Left cardiac atrium (tissue), 4 donors: ENCODE measurements at regions not wholly inside any gene's neighbourhood (a gene's known extent, or its start where the extent isn't known, plus 50 kb on each side); places are given as distances from the start of the nearest gene placed in this dataset.

Experiments used
- ATAC-seq, 2 donors: fragments of 200-7000 bp; cut with Tn5 transposase; one replicate each; pipeline ENCODE4 v1.9.1; 2020; ENCODE audit warnings: mild to moderate bottlenecking in 2 of 2, moderate library complexity in 2 of 2
- DNase-seq: peaks from one replicate; pipeline ENCODE4 v3.0.0-alpha.2; 2020
- intact Hi-C, 2 donors: fragments of 100-400 bp; cut with DNase I; formaldehyde crosslinking; loops; one replicate each; pipeline versions ENCODE4 v1.14.1 to v1.15.1; 2022 to 2023
- donor health status: DM: no; HTN: yes; CAD: no.
- donor health status: DM: no; HTN: yes; CAD: no; lungs with severe emphysema.
- donor health status: DM: yes; HTN: yes; CAD: no.
- donor health status: Dilated cardiomyopathy.

DNA sequence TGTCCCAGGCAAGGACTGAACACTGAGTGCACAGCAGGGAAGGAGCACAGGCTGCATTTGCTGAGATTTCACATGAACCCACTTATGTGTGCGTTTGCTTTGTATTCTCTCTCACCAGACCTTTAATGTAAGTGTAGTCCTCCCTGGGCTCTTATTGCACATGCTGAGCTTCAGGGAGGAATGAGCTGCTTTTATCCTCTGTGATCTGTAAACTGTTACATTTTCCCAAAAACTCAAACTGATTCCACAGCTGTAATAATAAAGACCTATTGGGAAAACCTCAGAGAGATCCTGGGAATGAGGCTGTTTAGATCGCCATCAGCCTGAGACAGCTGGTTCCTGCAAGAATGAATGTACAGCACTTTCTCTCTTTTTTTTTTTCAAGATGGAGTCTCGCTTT is 53.6 kb upstream of the ADORA2B start:
- no peak for ATAC-seq
- no peak for DNase-seq
- intact Hi-C loops, result no loop called here

- no peak for ATAC-seq
- no peak for DNase-seq
- intact Hi-C loops, result no loop called here
Measured at GRCh38 chr17:15892244-15892643, 52.7 kb upstream of the ADORA2B start.

GRCh38 chr17:15892731-15893657 is 51.9 kb upstream of the ADORA2B start:
- ATAC-seq (peak in 1 of 2 donors; percentile 40), DNase-seq (no peak)
- intact Hi-C loops, result no loop called here

GRCh38 chr17:15893658-15894024 is 51.3 kb upstream of the ADORA2B start:
- DNase-seq (no peak), ATAC-seq (peak in 1 of 2 donors; percentile 18)
- intact Hi-C loops, result no loop called here

DNA sequence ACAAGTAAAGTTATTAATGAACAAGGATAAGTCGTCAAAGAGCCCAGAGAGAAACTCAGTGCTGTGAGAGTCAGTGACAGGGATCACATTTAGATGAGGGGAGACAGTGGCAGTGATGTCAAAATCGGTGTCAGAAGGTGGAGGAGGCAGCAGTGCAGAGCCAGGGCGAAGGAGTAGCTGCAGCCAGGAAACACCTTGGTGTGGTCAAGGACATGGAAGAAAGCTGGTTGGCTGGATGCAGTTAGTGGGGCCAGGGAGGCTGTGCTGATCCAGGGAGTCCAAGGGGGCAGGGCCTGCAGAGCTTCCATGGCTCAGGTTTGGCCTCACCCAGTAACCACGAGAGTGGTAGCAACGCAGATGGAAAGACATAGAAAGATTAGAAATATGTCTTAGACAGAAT is 50.7 kb upstream of the ADORA2B start:
- DNase-seq (no peak), ATAC-seq (no peak)
- intact Hi-C loops, result no loop called here

DNA sequence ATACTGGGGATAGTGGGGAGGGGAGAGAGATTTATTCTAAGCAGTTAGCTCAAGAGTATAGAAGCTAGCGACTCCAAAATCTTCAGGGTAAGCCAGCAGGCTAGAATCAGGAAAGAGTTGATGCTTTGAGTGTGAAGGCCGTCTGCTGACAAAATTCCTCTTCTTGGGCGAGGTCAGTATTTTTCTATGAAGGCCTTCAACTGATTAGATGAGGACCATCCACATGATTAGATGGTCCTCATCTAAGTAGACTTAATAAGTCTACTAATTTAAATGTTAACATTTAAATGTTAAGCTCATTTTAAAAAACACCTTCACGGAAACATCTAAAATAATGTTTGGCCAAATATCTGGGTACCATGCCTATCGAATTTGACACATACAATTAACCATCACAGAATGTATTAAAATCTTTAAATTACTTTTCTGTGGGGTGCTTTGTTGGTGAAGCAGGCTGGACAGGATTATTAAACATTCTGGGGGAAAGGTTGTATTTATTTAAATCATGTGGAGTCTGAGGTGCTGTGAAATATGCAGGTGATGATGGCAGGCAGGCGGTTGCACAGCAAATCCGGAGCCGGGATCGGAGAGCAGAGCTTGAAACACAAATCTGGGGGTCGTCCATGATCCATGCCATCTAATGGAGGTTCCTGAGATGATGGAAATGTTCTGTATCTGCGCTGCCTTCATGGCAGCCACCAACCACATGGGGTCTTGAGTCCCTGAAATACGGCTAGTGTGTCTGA is 49.8 kb upstream of the ADORA2B start:
- ATAC-seq (no peak), DNase-seq (no peak)
- intact Hi-C loops, result no loop called here
